ENCODE measurements at regions not wholly inside any gene's neighbourhood (a gene's known extent, or its start where the extent isn't known, plus 50 kb on each side); places are given as distances from the start of the nearest gene placed in this dataset.

- DNase-seq (ENCODE audit: extremely low spot score) = no peak
- POLR2A ChIA-PET = no interaction called here
- no peak for TF ChIP-seq CTCF (IDR thresholded peaks at IDR 0.05; ENCODE audit: control extremely low read depth, extremely low read depth, low read depth, missing control alignments)
- CTCF ChIA-PET = interaction anchor here (1.5 kb wide), 1 partner anchor 10 kb away, joined by 4 read pairs; no protein-coding TSS in a partner anchor
Observed at GRCh38 chr4:38537666-38538065, 126.3 kb upstream of the KLF3 start.

GRCh38 chr4:38538517-38538916 is 125.5 kb upstream of the KLF3 start:
- no peak for DNase-seq (ENCODE audit: extremely low spot score)
- no peak for TF ChIP-seq CTCF (IDR thresholded peaks at IDR 0.05; ENCODE audit: control extremely low read depth, extremely low read depth, low read depth, missing control alignments)
- ChIA-PET CTCF (interaction anchor here (2.1 kb wide), 1 partner anchor 10 kb away, joined by 10 read pairs; no protein-coding TSS in a partner anchor), POLR2A (no interaction called here)

- no peak for DNase-seq (ENCODE audit: extremely low spot score)
- CTCF ChIA-PET = interaction anchor here (2.1 kb wide), 1 partner anchor 11 kb away, joined by 10 read pairs; no protein-coding TSS in a partner anchor
- POLR2A ChIA-PET = no interaction called here
- no peak for TF ChIP-seq CTCF (IDR thresholded peaks at IDR 0.05; ENCODE audit: control extremely low read depth, extremely low read depth, low read depth, missing control alignments)
Observed at GRCh38 chr4:38539501-38539900, 124.5 kb upstream of the KLF3 start.

GRCh38 chr4:38547052-38547451 is 116.9 kb upstream of the KLF3 start:
- ChIA-PET POLR2A (no interaction called here), CTCF (no interaction called here)
- no peak for TF ChIP-seq CTCF (IDR thresholded peaks at IDR 0.05; ENCODE audit: control extremely low read depth, extremely low read depth, low read depth, missing control alignments)
- DNase-seq (ENCODE audit: extremely low spot score) = no peak

- POLR2A ChIA-PET = no interaction called here
- TF ChIP-seq CTCF (IDR thresholded peaks at IDR 0.05; ENCODE audit: control extremely low read depth, extremely low read depth, low read depth, missing control alignments) = no peak
- CTCF ChIA-PET = no interaction called here
- DNase-seq (ENCODE audit: extremely low spot score) = no peak
Observed at GRCh38 chr4:38548256-38548655, 115.7 kb upstream of the KLF3 start.

GRCh38 chr4:38559374-38559773 is 104.6 kb upstream of the KLF3 start:
- no peak for DNase-seq (ENCODE audit: extremely low spot score)
- ChIA-PET POLR2A (no interaction called here), CTCF (interaction anchor here (2.5 kb wide), 1 partner anchor 240 kb away, joined by 5 read pairs; no protein-coding TSS in a partner anchor)
- no peak for TF ChIP-seq CTCF (IDR thresholded peaks at IDR 0.05; ENCODE audit: control extremely low read depth, extremely low read depth, low read depth, missing control alignments)

- ChIA-PET POLR2A (no interaction called here), CTCF (interaction anchor here (0.7 to 2.5 kb wide), 3 partner anchors 15 to 241 kb away, joined by 3 to 5 read pairs (median 5); no protein-coding TSS in a partner anchor)
- no peak for TF ChIP-seq CTCF (IDR thresholded peaks at IDR 0.05; ENCODE audit: control extremely low read depth, extremely low read depth, low read depth, missing control alignments)
- DNase-seq (ENCODE audit: extremely low spot score) = no peak
Observed at GRCh38 chr4:38560340-38560739, 103.7 kb upstream of the KLF3 start.

Measured in GM10248 (cell line).